B cell (primary cell): ENCODE measurements at regions not wholly inside any gene's neighbourhood (a gene's known extent, or its start where the extent isn't known, plus 50 kb on each side); places are given as distances from the start of the nearest gene placed in this dataset.

Experiments used
- ATAC-seq: fragments of 200-7000 bp; cut with Tn5 transposase; one replicate; pipeline ENCODE4 v1.10.0; 2021; ENCODE audit warnings: low read depth, mild to moderate bottlenecking, moderate number of reproducible peaks, moderate library complexity
- CTCF ChIA-PET: fragments of 350-600 bp; sonication (Branson Sonifier 250); formaldehyde crosslinking; loops from one replicate; lab custom pipeline; 2021; ENCODE audit warnings: antibody characterized with exemption, inconsistent platforms; lab: Charles Lee
- POLR2A ChIA-PET: fragments of 350-600 bp; sonication (Branson Sonifier 250); formaldehyde crosslinking; loops from one replicate; lab custom pipeline; 2021; ENCODE audit warnings: antibody characterized with exemption; lab: Charles Lee
- DNase-seq: peaks from one replicate; pipeline ENCODE4 v3.0.0; 2013
- H2AFZ ChIP-seq: 2 replicates; pipeline ENCODE4 v1.6.1; 2012; ENCODE audit warnings: mild to moderate bottlenecking, low read depth, low read length; ENCODE audit not compliant: insufficient read depth, poor library complexity, severe bottlenecking
- H3K27ac ChIP-seq, 2 donors: 1 replicate in 1 of 2; 2 replicates in 1 of 2; pipeline ENCODE4 v1.5.1; 2012 to 2013; ENCODE audit warnings: low read length in 2 of 2, mild to moderate bottlenecking in 2 of 2, moderate library complexity in 1 of 2
- H3K27me3 ChIP-seq, 4 experiments: fragments of 200-600 bp in 1 of 4; sonication (generic) in 1 of 4; replicated peaks in 1 of 4; 1 replicate in 2 of 4; 2 replicates in 2 of 4; pipeline versions ENCODE4 v1.6.1 to v1.7.0; 2013 to 2016; ENCODE audit warnings: low read length in 3 of 4, mild to moderate bottlenecking in 2 of 4, mixed read lengths in 1 of 4, moderate library complexity in 1 of 4; ENCODE audit not compliant: insufficient read depth in 4 of 4, control insufficient read depth in 3 of 4; ENCODE audit errors: control extremely low read depth in 1 of 4
- H3K36me3 ChIP-seq, 2 experiments: replicated peaks in 1 of 2; 1 replicate in 1 of 2; 2 replicates in 1 of 2; pipeline versions ENCODE4 v1.6.1 to v1.7.1; 2013; ENCODE audit warnings: low read length in 1 of 2; ENCODE audit not compliant: insufficient read depth in 2 of 2, control insufficient read depth in 1 of 2; ENCODE audit errors: control extremely low read depth in 1 of 2, extremely low read depth in 1 of 2
- H3K4me1 ChIP-seq, 2 donors: fragments of 200-600 bp in 1 of 2; sonication (generic) in 1 of 2; 1 replicate in 1 of 2; 2 replicates in 1 of 2; pipeline versions ENCODE4 v1.5.1 to v1.6.1; 2013 to 2017; ENCODE audit warnings: low read length in 2 of 2; ENCODE audit not compliant: control insufficient read depth in 2 of 2, insufficient read depth in 2 of 2
- H3K4me2 ChIP-seq: replicated peaks from 2 replicates; pipeline ENCODE3; 2012; ENCODE audit warnings: mild to moderate bottlenecking, low read depth, low read length; ENCODE audit not compliant: poor library complexity, severe bottlenecking
- H3K4me3 ChIP-seq, 5 experiments: fragments of 200-600 bp in 1 of 5; sonication (generic) in 1 of 5; 1 replicate in 3 of 5; 2 replicates in 2 of 5; pipeline versions ENCODE4 v1.5.1 to v1.7.0; 2011 to 2016; ENCODE audit warnings: low read length in 4 of 5, mild to moderate bottlenecking in 4 of 5, low read depth in 2 of 5, control low read depth in 1 of 5, moderate library complexity in 1 of 5; ENCODE audit not compliant: insufficient read depth in 1 of 5; ENCODE audit errors: control extremely low read depth in 1 of 5, extremely low read depth in 1 of 5
- H3K79me2 ChIP-seq: fragments of 200-600 bp; sonication (generic); one replicate; pipeline ENCODE4 v1.6.0; 2016; ENCODE audit warnings: low read length; ENCODE audit not compliant: control insufficient read depth, insufficient read depth
- H3K9ac ChIP-seq: fragments of 200-600 bp; sonication (generic); 2 replicates; pipeline ENCODE4 v1.6.1; 2017; ENCODE audit warnings: mild to moderate bottlenecking, low read length, moderate library complexity
- H3K9me3 ChIP-seq, 3 donors: one replicate each; pipeline versions ENCODE4 v1.6.1 to v1.7.1; 2013; ENCODE audit warnings: low read length in 2 of 3; ENCODE audit not compliant: control insufficient read depth in 2 of 3, insufficient read depth in 1 of 3; ENCODE audit errors: control extremely low read depth in 1 of 3
- H4K20me1 ChIP-seq: 2 replicates; pipeline ENCODE4 v1.6.0; 2012; ENCODE audit warnings: mild to moderate bottlenecking, low read length; ENCODE audit not compliant: insufficient read depth, control insufficient read depth, poor library complexity, severe bottlenecking
- H3K27ac Mint-ChIP-seq: one replicate; pipeline ENCODE4 v1.8.0; 2021; ENCODE audit warnings: mixed read lengths
- H3K27me3 Mint-ChIP-seq: one replicate; pipeline ENCODE4 v1.8.0; 2021; ENCODE audit warnings: mixed read lengths
- H3K4me1 Mint-ChIP-seq: one replicate; pipeline ENCODE4 v1.8.0; 2021; ENCODE audit warnings: mixed read lengths
- H3K4me3 Mint-ChIP-seq: one replicate; pipeline ENCODE4 v1.8.0; 2021; ENCODE audit warnings: mixed read lengths
- H3K9me3 Mint-ChIP-seq: one replicate; pipeline ENCODE4 v1.8.0; 2022; ENCODE audit warnings: mixed read lengths; ENCODE audit not compliant: insufficient read depth
- EZH2 ChIP-seq: IDR thresholded peaks from 2 replicates; pipeline ENCODE4 v1.6.1; 2012; ENCODE audit warnings: borderline replicate concordance, low read depth, mild to moderate bottlenecking, moderate library complexity, low read length; ENCODE audit not compliant: insufficient read depth, poor library complexity, severe bottlenecking
- WGBS: methylation state at CpG from one replicate; pipeline ENCODE4 v1.1.5; 2013; ENCODE audit warnings: missing lambda C conversion rate; ENCODE audit not compliant: insufficient coverage; 5-methylcytosine and 5-hydroxymethylcytosine counted together
- intact Hi-C: fragments of 100-400 bp; cut with micrococcal nuclease; formaldehyde crosslinking; loops from one replicate; pipeline ENCODE4 v1.10.0; 2022
- TF ChIP-seq, protein P1 (sequence below): fragments of 200-600 bp; IDR thresholded peaks from one replicate; pipeline ENCODE4 v1.8.0; 2022; ENCODE audit warnings: antibody characterized with exemption, mild to moderate bottlenecking

DNA sequence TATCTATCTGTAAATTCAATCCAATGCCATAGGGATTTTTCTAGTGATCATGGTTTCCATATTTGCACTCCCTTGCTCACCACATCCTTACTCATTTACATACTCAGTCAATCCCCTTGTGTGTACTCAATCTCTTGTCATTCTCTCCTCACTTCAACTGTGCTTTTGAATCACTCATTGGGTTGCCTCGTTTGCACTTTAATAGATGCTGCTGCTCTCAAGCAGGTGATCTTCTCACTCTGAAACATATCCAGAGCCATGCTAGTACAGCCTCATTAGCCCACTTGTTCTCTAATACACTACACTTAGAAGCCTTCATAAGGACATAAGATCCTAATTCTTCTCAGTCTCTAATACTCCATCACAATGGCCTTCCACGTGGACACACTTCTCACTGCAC is 507.9 kb downstream of the TECRL start:
- ATAC-seq (no peak), DNase-seq (no peak)
- Histone ChIP-seq H3K27ac (no peak overlapping the region), H3K4me1 (no peaks in the 10 kb centered on the region), H3K27me3 (no peaks in the 10 kb centered on the region), H3K9me3 (peaks cover 0 to 3% (median 0%) of the 10 kb centered on the region in 3 donors), H3K79me2 (no peaks in the 10 kb centered on the region), H3K4me2 (no peak overlapping the region), H3K9ac (no peak overlapping the region), H3K36me3 (no peaks in the 10 kb centered on the region), H2AFZ (no peak overlapping the region), H4K20me1 (no peaks in the 10 kb centered on the region), H3K4me3 (no peak overlapping the region)
- TF ChIP-seq, protein P1, sequence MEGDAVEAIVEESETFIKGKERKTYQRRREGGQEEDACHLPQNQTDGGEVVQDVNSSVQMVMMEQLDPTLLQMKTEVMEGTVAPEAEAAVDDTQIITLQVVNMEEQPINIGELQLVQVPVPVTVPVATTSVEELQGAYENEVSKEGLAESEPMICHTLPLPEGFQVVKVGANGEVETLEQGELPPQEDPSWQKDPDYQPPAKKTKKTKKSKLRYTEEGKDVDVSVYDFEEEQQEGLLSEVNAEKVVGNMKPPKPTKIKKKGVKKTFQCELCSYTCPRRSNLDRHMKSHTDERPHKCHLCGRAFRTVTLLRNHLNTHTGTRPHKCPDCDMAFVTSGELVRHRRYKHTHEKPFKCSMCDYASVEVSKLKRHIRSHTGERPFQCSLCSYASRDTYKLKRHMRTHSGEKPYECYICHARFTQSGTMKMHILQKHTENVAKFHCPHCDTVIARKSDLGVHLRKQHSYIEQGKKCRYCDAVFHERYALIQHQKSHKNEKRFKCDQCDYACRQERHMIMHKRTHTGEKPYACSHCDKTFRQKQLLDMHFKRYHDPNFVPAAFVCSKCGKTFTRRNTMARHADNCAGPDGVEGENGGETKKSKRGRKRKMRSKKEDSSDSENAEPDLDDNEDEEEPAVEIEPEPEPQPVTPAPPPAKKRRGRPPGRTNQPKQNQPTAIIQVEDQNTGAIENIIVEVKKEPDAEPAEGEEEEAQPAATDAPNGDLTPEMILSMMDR, result no peak
- TF ChIP-seq EZH2, result no peak
- Mint-ChIP-seq H3K9me3 (no peaks in the 10 kb centered on the region), H3K4me3 (no peak overlapping the region), H3K27ac (no peak overlapping the region), H3K4me1 (no peaks in the 10 kb centered on the region), H3K27me3 (no peaks in the 10 kb centered on the region)
- ChIA-PET CTCF (no interaction called here), POLR2A (no interaction called here)
- intact Hi-C loops, result no loop called here
- 31% methylated on average over 2 of the region's 2 CpGs for WGBS

DNA sequence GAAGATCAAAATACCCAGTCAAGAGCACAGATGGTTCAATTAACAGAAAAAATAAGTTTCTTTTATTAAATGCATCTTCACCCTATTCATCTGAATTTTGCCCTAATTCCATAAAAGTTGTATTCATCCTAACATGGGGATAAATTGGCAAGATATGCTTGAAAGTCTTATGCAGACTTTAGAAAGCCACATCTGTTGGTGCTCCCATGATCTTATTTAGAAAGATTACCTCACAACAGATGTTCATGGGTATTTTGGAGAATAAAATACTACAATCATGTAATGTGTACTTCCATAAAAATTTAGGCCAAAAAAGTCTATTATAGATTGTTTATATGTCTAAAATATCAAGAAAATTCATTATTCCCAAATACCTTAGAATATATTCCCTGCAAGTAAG is 510.3 kb downstream of the TECRL start:
- H3K79me2 ChIP-seq, result no peaks in the 10 kb centered on the region
- POLR2A ChIA-PET, result no interaction called here
- Mint-ChIP-seq H3K27ac (no peak overlapping the region), H3K9me3 (peaks cover 2% of the 10 kb centered on the region), H3K4me1 (no peaks in the 10 kb centered on the region), H3K27me3 (no peaks in the 10 kb centered on the region), H3K4me3 (no peak overlapping the region)
- no peak for ATAC-seq
- CTCF ChIA-PET, result no interaction called here
- intact Hi-C loops, result no loop called here
- no peak overlapping the region for H3K4me2 ChIP-seq
- no peaks in the 10 kb centered on the region for H4K20me1 ChIP-seq
- no peak overlapping the region for H2AFZ ChIP-seq
- DNase-seq, result no peak
- no peaks in the 10 kb centered on the region for H3K36me3 ChIP-seq
- peaks cover 0 to 3% (median 0%) of the 10 kb centered on the region in 3 donors for H3K9me3 ChIP-seq
- H3K9ac ChIP-seq, result no peak overlapping the region
- no peak overlapping the region for H3K4me3 ChIP-seq
- H3K4me1 ChIP-seq, result no peaks in the 10 kb centered on the region
- TF ChIP-seq, protein P1, result no peak
- TF ChIP-seq EZH2, result no peak
- H3K27me3 ChIP-seq, result no peaks in the 10 kb centered on the region
- H3K27ac ChIP-seq, result no peak overlapping the region
